HG03097 (cell line): ENCODE measurements at regions not wholly inside any gene's neighbourhood (a gene's known extent, or its start where the extent isn't known, plus 50 kb on each side); places are given as distances from the start of the nearest gene placed in this dataset.

Experiments used
- ATAC-seq: cut with Tn5 transposase; IDR thresholded peaks from one replicate; pipeline ENCODE4 v1.9.1; 2021; ENCODE audit not compliant: unreplicated experiment, low FRiP score

DNA sequence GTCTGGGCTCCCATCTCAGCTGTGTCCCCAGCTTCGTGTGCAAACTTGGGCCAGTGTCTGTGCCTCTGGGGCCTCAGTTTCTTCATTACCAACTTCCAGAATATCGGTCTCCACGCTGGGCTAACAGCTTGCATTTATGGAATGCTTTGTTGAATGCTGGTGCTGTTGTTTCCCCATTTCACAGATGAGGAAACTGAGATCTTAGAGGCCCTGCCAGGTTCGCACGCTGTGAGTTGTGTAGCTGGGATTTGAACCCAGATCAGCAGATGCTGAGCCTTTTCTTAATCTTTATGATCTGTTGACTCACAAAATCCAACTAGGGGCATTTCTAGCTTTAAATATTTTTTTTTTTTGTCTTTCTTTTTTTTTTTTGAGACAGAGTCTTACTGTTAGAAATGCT is 101.5 kb upstream of the STX18 start:
- no peak for ATAC-seq

DNA sequence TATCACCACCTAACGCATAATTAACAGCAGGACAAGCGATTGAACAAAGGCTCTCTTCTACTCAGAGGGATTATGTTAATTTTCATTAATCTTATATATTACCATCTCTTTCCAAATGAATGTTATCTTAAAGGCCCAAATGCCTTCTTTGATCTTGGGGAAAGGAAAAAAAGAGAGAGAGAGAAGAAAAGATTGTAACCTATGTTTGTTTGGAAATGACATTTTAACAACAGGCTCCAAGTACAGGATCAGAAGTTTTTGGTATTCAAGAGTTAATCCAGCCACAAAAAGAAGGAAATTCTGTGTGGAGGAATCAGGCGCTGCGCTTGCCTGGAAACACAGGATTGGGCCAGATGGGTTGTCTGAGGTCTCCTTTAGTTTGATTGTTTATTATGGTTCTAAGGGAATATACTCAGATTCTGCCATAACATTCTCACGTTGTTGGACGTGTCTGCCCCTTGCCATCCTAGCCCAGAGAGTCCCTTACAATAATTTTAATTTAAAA is 100.7 kb upstream of the STX18 start:
- no peak for ATAC-seq

DNA sequence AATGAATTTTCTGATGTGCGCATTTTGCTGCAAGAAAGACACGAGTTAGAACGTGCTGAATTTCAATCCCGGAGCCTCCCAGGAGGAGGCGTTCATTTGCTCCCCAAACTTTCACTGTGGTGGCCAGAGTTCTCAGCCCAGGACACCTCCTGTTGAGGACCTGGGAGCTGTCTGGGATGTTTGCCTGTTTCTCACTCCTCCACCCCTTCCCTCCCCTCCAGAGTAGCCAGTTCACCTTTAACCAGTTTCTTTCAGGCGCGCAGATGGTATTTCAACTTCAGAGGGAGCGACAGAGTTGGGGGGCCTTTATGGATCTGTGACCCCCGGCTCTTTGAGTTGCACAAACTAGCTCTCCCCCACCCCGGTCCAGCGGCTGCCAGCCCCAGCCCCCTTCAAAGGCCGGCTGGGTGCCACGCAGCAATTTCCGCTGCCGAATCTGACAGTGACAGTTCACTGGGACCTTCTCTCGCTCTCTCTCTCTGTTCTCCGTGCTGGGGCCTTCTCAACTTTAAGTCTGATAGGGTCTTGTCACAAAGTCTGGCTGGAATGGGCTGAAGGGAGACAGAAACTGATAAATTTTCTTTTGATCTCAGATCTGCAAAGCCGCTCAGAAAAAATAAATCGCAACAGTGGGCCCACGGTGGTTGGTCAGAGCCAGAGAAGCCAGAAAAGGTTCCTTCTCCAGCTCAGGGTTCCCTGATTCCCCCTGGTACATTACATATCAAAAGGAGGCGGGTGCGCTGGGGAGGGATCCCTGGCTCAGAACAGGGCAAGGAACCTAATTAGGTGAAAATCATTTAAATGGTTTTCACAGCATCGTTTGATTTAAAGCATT is 100.0 kb upstream of the STX18 start:
- ATAC-seq: no peak

DNA sequence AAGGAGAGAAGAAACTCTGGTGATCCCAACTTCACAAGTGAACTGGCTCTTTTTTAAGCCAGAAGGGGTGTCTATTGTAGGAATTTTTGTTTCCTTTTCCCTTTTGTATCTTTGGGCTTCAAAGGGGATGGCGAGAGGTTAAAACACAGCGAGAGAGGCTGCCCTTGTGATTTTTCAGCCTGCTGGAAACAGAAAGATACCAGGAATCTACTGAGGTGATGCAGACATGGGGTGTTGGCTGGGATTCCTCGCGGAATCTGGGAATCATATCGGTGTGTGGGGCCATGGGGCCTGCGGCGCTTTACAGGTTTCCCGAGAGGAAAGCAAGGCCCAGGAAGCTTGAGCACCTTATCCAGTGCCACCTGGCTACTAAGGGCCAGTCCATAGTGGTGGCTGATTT is 99.4 kb upstream of the STX18 start:
- no peak for ATAC-seq

DNA sequence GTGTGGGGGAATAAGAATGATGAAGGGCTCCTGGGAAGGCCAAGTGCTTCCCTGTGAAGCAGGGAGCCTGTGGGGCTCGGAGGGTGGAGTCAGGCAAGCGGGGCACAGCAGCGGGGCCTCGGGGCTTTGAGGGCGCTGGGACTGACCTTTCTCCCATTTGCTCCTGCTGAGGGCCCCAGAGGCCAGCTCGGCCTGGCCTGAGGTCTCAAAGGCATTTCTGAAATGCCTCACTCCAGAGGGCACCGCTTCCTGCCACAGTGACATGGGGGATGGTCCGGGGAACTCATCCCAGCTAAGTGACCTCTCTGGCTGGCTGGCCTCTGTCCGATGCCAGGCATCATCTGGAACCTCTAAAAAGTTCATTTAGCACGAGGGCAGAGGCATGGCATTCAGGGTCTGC is 98.8 kb upstream of the STX18 start:
- no peak for ATAC-seq

DNA sequence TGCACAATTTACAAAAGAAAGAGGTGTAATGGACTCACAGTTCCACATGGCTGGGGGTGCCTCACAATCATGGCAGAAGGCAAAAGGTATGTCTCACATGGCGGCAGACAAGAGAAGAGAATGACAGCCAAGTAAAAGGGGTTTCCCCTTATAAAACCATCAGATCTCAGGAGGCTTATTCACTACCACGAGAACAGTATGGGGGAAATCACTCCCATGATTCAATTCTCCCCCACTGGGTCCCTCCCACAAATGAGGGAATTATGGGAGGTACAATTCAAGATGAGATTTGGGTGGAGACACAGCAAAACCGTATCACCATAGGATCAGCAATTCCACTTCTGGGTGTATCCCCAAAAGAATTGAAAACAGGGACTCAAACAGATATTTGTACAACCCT is 97.5 kb upstream of the STX18 start:
- no peak for ATAC-seq

DNA sequence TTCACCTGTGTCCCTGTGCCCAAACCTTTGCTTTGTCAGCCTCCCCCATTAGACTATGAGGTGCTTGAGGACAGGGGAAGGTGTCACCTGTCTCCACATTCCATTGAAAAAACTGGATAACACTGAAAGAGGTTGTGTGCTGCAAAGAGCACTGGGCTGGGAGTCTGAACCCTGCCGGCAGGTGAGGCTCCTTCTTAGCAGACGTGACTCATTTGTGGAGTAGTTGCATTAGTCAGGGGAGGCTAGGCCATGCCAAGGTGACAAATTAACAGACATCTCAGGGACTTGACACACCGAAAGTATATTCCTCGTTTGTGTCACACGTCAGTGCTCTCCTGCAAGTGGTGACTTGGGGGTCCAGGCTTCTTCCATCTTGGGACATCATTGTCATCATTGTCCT is 95.9 kb upstream of the STX18 start:
- ATAC-seq: no peak

DNA sequence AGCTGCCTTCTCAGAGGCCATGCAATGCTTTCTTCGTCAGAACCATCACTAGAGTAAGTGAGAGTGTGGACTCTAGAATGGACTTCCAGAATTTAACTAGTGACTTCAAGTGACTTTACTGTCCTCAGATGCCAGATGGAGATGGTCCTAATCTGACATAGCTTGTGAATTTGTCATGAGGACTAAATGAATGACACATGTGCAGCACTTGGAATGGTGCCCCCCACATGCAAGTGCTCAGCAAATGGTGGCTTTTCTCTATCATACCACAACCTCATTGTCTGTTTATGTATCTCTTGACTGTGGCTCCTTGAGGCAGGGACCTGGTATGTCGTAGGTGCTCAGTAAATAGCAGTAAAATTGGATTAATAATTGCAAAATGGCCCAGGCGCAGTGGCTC is 91.6 kb upstream of the STX18 start:
- no peak for ATAC-seq

DNA sequence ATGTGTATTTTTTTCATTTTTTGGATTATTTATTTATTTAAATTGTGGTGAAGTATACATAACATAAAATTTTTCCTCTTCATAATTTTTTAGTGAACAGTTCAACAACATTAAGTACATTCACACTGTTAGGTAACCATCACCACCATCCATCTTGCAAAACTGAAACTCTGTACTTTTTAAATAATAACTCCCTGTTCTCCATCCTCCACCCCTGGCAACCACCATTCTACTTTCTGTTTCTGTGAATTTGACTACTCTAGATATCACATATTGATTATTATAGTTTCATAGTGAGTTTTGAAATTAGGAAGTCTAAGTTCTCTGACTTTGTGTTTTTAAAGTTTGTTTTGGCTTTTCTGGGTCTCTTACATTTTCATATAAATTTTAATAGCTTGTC is 89.3 kb upstream of the STX18 start:
- peak; percentile 87 for ATAC-seq

DNA sequence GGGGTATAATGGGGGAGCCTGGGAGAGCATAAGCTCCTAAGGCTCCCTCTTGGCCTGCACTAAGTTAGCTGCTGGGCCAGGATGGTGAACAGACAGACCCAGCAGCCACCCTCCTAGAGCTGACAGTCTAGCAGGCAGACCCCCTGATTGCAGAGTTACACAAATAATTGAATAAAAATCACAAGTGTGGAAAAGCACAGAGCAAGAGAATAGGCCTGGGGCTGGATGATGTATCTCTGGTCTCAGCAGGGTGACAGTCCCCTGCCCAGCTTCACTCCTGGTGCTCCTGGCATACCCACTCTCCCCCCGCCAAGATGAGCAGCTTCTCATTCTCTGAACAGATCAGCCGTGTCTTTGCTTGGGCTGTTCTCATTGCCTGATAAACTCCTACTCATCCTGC is 86.1 kb upstream of the STX18 start:
- ATAC-seq: no peak

DNA sequence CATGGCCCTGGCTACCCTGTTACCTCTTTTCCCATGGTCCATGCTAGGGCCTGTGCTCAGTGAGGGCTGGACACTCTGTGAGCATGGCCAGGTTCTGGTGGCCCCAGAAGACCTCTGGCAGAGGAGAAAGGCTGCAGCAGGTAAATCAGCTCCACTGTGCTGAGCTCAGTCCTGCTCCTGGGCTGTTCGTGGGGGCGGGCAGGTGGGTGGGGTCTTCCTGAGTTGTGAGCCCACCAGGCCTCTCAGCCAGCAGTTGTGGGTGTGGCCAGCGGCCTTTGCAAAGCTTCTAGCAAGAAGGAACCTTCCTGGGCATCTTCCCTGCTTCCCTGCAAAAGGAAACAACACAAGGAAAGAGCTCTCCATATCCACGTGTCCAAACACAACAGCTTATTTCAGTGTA is 85.3 kb upstream of the STX18 start:
- no peak for ATAC-seq

DNA sequence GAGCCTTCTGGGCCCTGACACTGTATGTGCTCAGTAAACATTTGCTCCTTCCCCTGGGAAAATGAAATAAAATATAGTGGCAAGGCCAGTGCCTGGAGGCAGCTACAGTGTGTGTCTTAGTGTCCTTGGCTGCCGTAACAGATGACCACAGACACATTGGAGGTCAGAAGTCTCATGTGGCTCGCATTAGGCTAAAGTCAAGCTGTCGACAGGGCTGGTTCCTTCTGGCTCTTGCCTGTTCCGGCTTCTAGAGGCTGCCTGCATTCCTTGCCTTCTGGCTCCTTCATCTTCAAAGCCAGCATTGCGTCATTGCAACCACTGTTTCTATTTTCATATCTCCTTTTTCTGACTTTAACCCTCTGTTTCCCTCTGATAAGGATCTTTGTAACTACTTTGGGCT is 83.6 kb upstream of the STX18 start:
- ATAC-seq: no peak

DNA sequence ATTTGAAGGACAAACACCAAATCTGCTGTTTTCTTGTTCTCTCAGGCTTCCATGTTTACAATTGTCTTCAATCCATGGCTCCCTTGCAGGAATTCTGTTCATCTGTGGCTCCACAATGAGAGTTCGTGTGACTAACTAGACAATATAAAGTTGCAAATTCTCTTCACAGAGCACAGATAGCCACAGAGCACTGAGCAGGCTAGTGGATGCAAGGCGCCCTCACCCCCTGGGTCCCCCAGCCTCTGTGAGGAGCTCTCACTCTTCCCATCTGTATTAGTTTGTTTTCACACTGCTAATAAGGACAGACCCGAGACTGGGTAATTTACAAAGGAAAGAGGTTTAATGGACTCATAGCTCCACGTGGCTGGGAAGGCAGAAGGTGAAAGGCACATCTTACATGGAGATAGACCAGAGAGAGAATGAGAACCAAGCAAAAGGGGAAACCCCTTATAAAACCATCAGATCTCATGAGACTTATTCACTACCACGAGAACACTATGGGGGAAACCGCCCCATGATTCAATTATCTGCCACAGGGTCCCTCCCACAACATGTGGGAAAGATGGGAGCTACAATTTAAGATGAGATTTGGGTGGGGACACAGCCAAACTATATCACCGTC is 82.5 kb upstream of the STX18 start:
- no peak for ATAC-seq

DNA sequence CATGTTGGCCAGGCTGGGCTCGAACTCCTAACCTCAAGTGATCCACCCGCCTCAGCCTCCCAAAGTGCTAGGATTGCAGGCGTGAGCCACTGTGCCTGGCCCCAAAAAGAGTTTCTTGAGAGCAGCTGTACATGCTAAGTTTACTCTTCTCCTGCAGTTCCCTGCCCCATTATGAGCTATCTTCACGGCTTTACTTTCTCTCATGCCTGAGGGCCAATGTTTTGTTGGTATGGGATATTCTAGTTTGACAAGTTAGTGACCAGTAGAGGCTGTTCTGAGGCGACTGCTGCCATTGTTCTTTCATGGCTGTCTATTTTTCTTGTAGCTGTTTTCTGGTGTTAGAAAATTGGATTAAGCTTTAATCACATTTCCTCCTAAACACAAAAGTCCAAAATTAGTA is 78.0 kb upstream of the STX18 start:
- ATAC-seq: no peak

DNA sequence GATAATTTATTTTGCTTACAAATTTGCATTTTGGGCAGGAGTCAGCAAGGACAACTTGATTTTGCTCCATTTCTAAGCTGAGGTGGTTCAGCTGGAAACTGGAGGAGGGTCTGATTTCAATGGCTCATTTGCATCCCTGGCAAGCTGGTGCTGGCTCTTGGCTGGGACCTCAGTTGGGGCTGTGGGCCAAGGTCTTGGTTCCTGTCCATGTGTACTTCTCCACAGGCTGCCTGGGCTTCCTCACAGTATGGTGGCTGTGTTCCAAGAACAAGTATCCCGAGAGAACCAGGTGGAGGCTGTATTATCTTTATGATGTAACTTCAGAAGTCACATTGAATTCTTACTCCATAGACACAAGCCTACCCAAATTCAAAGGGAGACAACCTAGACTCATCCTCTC is 77.0 kb upstream of the STX18 start:
- no peak for ATAC-seq

DNA sequence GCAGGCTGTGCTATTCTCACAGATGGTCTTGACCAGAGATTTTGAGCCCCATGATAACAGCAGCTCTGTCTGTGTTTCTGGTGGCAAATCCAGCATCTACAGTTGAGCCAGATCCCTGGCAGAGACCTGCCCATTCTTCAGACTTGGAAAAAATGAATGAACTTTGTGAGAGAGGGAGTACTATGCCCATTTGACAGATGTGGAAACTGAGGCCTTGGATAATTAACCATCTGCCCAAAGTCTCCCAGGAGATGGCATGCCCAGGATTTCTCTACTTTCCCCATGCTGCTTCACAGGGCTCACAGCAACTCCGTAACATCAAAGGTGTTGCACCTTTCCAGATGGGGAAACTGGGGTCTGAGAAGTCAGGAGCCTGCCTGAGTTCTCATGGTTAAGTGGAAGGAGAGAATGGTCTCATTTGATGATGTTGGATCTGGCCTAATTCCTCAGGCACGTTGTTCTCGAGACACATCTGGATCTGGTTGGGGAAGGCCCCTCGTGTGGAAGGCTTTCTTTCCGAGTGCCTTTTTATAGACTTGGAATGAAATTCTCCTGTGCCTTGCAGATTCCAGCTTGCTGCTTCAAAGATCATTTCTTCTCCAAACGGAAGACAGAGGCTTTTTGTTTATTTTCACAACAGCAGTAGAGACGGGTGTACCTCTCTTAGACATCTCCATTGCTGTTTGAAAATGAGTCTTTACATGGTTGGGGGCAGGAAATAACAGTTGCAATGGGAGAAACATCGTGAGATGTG is 73.3 kb upstream of the STX18 start:
- ATAC-seq: no peak

DNA sequence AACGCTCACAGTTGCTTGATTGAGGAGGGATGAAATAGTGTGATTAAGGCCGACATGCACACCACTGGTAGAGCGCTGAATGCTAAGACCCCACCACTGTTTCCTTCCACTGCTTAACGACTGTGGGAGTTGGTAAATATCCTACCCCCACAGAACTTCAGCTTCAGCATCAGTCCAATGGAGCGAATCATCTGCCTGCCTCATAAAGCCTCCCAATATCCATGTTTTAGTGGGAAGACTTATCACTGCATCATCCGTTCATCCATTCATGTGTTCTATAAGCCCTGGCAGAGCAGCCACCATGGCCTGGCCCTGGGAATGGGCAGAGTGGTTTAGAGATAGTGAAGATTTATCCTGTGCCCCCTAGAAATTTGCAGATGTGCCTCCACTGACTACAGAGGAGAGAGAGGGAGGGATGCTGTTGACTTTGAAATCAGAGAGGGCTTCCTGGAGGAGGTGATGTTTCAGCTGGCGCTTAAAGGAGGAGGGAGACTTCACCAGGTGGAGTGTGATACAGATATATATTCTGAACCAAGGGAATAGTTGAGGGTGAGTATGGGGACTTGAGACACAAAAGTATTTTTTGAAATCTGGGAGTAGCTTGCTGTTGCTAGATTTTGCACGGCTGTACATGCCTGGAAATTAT is 71.9 kb upstream of the STX18 start:
- no peak for ATAC-seq

DNA sequence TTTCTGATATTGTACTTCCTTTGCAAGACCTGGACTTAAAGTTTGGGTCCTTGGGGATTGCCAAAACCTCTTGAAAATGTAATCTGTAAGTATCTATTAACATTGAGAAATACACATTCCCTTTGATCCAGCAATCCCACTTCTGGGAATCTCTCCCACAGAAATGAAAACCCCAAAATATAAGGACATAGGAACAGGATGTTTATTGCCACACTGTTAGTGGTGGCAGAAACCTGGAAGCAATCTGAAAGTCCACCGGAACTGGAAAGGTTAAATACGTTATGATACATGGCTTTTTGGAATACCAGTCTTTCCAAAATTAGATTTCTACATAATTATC is 71.2 kb upstream of the STX18 start:
- ATAC-seq: no peak

DNA sequence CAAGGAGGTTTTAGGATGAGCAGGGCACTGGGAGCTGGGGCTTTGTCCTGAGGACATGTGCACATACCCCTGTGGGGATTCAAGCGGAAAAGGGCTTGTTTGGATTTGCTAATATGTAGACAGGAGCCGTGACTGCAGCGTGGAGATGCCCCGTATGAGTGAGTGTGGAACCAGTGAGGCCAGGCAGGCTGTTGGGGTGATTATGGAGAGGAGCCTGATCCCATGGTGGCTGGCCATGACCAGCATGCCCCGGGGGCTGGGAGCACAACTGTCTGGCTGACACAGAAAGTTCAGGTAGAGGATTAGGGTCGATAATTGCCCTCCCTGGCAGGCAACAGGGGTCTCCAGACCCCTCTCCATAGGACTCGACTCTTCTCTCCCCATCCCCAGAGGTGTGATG is 68.8 kb upstream of the STX18 start:
- ATAC-seq: no peak

DNA sequence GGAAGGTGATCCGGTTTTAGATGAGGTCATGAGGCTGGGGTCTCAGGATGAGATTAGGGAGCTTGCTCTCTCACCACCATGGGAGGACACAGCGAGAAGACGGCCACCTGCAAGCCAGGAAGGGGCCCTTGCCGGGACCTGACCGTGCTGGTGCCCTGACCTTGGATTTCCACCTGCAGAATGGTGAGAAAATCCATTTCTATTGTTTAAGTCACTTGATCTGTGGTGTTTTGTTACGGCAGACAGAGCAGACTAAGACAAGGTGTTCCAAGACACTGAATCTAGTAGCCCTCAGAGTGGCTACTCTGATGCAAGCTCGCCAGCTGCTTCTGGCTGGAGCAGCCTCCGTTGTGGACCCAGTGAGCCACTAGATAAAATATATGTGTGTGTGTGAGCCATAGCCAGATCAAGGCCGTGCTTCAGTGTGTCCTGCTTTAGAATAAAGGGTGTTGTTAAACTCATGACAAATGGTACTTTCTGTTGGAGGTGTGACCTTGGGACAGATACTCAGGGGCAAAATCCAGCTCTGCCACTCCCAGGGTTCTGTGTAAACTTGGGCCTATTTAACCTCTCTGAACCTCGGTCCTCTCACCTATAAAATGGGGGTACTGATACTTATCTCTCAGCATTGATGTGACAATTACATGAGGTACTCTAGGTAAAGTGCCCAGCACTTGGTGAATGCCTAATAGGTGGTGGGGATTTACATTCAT is 67.9 kb upstream of the STX18 start:
- no peak for ATAC-seq

DNA sequence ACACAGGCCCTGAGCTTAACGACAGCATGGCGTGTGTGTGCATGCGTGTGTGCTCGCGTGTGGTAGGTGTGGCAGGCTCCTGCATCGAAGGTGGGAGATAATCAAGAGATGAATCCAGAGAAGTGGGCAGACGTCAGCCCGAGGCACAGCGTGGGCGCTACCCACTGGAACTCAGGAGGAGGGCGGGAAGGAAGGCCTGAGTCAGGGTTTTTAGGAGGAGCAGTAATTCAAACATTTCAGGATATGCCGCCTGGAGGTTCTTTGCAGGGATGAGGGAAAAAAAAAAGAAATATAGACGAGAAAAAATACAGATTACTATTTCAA is 66.3 kb upstream of the STX18 start:
- ATAC-seq: no peak
